AG04450 (cell line): ENCODE measurements at regions not wholly inside any gene's neighbourhood (a gene's known extent, or its start where the extent isn't known, plus 50 kb on each side); places are given as distances from the start of the nearest gene placed in this dataset.

ENCODE experiments used
- CTCF ChIA-PET: fragments of 300-600, 350-600 bp; formaldehyde crosslinking; extraction: SDS; loops from one replicate; lab custom pipeline; 2022; ENCODE audit warnings: antibody characterized with exemption, inconsistent platforms; lab: Charles Lee
- POLR2A ChIA-PET: fragments of 350-600 bp; formaldehyde crosslinking; extraction: SDS; loops from one replicate; lab custom pipeline; 2021; ENCODE audit warnings: antibody characterized with exemption, inconsistent platforms; lab: Yijun Ruan, JAX
- DNase-seq: peaks from one replicate; pipeline ENCODE4 v3.0.0-alpha.2; 2011; ENCODE audit warnings: low read depth, low spot score
- H3K27ac ChIP-seq: one replicate; pipeline ENCODE4 v1.5.1; 2012; ENCODE audit warnings: low read depth, low read length, control low read depth
- H3K27me3 ChIP-seq: one replicate; pipeline ENCODE4 v1.6.0; 2012; ENCODE audit warnings: low read length; ENCODE audit not compliant: control insufficient read depth, insufficient read depth
- H3K4me3 ChIP-seq: 2 replicates; pipeline ENCODE4 v1.5.1; 2011; ENCODE audit warnings: mild to moderate bottlenecking, low read depth, low read length, control low read depth
- H3K9me3 ChIP-seq: 2 replicates; pipeline ENCODE4 v1.5.1; 2012; ENCODE audit warnings: low read length; ENCODE audit not compliant: control insufficient read depth, insufficient read depth
- CTCF ChIP-seq: IDR thresholded peaks from 2 replicates; pipeline ENCODE4 v1.5.1; 2011; ENCODE audit warnings: low read depth, low read length, control low read depth, inconsistent platforms

GRCh38 chr11:23063276-23063675, 203.0 kb upstream of the CCDC179 start:
- no peak for TF ChIP-seq CTCF
- Histone ChIP-seq H3K4me3 (no peak overlapping the region), H3K27ac (no peak overlapping the region), H3K9me3 (no peaks in the 10 kb centered on the region), H3K27me3 (no peaks in the 10 kb centered on the region)
- CTCF ChIA-PET = interaction anchor here (0.5 kb wide), 1 partner anchor 1190 kb away, joined by 3 read pairs; no protein-coding TSS in a partner anchor
- DNase-seq = no peak
- POLR2A ChIA-PET = no interaction called here

GRCh38 chr11:23078289-23078971, 218.2 kb upstream of the CCDC179 start:
- Histone ChIP-seq H3K27me3 (no peaks in the 10 kb centered on the region), H3K9me3 (no peaks in the 10 kb centered on the region), H3K27ac (no peak overlapping the region), H3K4me3 (peak overlapping the region; percentile 10; the same call in 1 of the 2 replicates)
- peak; percentile 18 for DNase-seq
- ChIA-PET CTCF (interaction anchor here (1.0 kb wide), 1 partner anchor 202 kb away, joined by 4 read pairs; no protein-coding TSS in a partner anchor), POLR2A (no interaction called here)
- no peak for TF ChIP-seq CTCF

- no peak for TF ChIP-seq CTCF
- no peak overlapping the region for H3K27ac ChIP-seq
- peak; percentile 48 for DNase-seq
Observed at GRCh38 chr11:23079382-23079813, 219.1 kb upstream of the CCDC179 start.

GRCh38 chr11:23087407-23087806, 227.1 kb upstream of the CCDC179 start:
- ChIA-PET POLR2A (no interaction called here), CTCF (interaction anchor here (1.0 kb wide), 1 partner anchor 453 kb away, joined by 3 read pairs; no protein-coding TSS in a partner anchor)

More at GRCh38 chr11:23079382-23079813, 219.1 kb upstream of the CCDC179 start:
- POLR2A ChIA-PET = no interaction called here
- no peaks in the 10 kb centered on the region for H3K9me3 ChIP-seq
- CTCF ChIA-PET = interaction anchor here (1.0 kb wide), 1 partner anchor 203 kb away, joined by 4 read pairs; no protein-coding TSS in a partner anchor
- H3K4me3 ChIP-seq = no peak overlapping the region
- no peaks in the 10 kb centered on the region for H3K27me3 ChIP-seq

More at GRCh38 chr11:23087407-23087806, 227.1 kb upstream of the CCDC179 start:
- H3K27me3 ChIP-seq = no peaks in the 10 kb centered on the region
- no peaks in the 10 kb centered on the region for H3K9me3 ChIP-seq
- no peak for DNase-seq
- no peak for TF ChIP-seq CTCF
- H3K4me3 ChIP-seq = no peak overlapping the region
- H3K27ac ChIP-seq = no peak overlapping the region
